BJ (cell line): ENCODE measurements at regions not wholly inside any gene's neighbourhood (a gene's known extent, or its start where the extent isn't known, plus 50 kb on each side); places are given as distances from the start of the nearest gene placed in this dataset.

ENCODE experiments used
- CTCF ChIA-PET: fragments of 350-600 bp; formaldehyde crosslinking; extraction: SDS; loops from one replicate; lab custom pipeline; 2021; ENCODE audit warnings: antibody characterized with exemption, inconsistent platforms; lab: Yijun Ruan, JAX
- POLR2A ChIA-PET: fragments of 300-600 bp; sonication (Branson Sonifier 250); formaldehyde crosslinking; extraction: SDS; loops from one replicate; lab custom pipeline; 2021; ENCODE audit warnings: antibody characterized with exemption; lab: Charles Lee
- DNase-seq: peaks from one replicate; pipeline ENCODE4 v3.0.0-alpha.2; 2011; ENCODE audit warnings: low read depth
- H3K27me3 ChIP-seq: 2 replicates; pipeline ENCODE4 v1.6.0; 2011; ENCODE audit warnings: low read length; ENCODE audit not compliant: control insufficient read depth, insufficient read depth
- H3K36me3 ChIP-seq: 2 replicates; pipeline ENCODE4 v1.5.1; 2011; ENCODE audit warnings: low read length; ENCODE audit not compliant: control insufficient read depth, insufficient read depth
- H3K4me3 ChIP-seq: 2 replicates; pipeline ENCODE4 v1.5.1; 2011; ENCODE audit warnings: low read depth, mild to moderate bottlenecking, control low read depth, low read length
- TF ChIP-seq, protein P1 (sequence below): IDR thresholded peaks from 2 replicates; pipeline ENCODE4 v1.5.1; 2011; ENCODE audit warnings: low read depth, mild to moderate bottlenecking, control low read depth, inconsistent platforms, low read length, moderate library complexity; ENCODE audit not compliant: insufficient read depth

GRCh38 chr22:26901198-26901816, 243.9 kb downstream of the MIAT start:
- CTCF ChIA-PET, result no interaction called here
- TF ChIP-seq, protein P1, sequence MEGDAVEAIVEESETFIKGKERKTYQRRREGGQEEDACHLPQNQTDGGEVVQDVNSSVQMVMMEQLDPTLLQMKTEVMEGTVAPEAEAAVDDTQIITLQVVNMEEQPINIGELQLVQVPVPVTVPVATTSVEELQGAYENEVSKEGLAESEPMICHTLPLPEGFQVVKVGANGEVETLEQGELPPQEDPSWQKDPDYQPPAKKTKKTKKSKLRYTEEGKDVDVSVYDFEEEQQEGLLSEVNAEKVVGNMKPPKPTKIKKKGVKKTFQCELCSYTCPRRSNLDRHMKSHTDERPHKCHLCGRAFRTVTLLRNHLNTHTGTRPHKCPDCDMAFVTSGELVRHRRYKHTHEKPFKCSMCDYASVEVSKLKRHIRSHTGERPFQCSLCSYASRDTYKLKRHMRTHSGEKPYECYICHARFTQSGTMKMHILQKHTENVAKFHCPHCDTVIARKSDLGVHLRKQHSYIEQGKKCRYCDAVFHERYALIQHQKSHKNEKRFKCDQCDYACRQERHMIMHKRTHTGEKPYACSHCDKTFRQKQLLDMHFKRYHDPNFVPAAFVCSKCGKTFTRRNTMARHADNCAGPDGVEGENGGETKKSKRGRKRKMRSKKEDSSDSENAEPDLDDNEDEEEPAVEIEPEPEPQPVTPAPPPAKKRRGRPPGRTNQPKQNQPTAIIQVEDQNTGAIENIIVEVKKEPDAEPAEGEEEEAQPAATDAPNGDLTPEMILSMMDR, result no peak
- Histone ChIP-seq H3K27me3 (peaks cover 6% of the 10 kb centered on the region), H3K36me3 (no peaks in the 10 kb centered on the region), H3K4me3 (no peak overlapping the region)
- no peak for DNase-seq
- POLR2A ChIA-PET, result no interaction called here

GRCh38 chr22:26902401-26903029, 245.1 kb downstream of the MIAT start:
- H3K27me3 ChIP-seq, result peaks cover 6% of the 10 kb centered on the region
- no peak for DNase-seq
- POLR2A ChIA-PET, result no interaction called here
- no peak overlapping the region for H3K4me3 ChIP-seq
- CTCF ChIA-PET, result interaction anchor here (0.5 kb wide), 1 partner anchor 197 kb away, joined by 3 read pairs; no protein-coding TSS in a partner anchor
- TF ChIP-seq, protein P1, result no peak
- H3K36me3 ChIP-seq, result no peaks in the 10 kb centered on the region

DNA sequence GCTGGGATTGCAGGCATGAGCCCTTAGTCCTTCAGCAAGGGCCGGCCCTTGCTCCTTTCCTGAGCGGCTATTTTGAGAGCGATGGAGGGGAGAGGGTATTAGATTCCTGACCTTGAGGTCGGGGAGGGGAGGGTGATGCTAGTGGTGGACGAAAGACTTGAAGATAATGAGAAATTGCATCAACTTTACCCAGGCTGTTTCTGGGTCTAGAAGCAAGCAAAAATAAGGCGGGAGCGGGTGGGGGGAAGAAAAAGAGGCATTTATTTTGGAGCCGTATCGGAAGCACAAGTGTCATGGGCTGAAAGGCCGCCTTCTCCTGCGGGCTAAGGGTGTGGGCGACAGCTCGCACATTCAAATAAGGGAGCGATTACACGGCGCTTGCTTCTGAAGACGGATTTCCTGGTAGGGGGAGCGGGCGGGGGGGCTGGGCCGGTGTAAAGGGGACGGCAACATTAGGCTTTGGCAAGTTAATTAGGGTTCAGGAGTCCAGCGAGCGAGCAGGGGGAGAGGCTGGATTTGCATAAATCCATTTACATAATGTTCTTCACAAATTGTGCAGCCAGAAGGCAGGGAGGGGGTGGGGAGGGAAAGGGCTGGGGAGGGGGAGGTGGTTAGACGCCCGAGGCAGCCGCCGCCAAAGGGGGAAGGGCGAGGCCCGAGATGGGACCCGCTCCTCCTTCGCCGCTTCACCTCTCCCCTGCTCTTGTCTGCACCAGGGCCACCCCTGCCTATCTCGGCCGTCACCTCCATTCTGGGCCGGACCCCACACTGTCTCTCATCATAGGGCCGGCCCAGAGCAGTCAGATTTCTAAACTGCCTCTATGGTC, 245.9 kb downstream of the MIAT start:
- TF ChIP-seq, protein P1, result no peak
- Histone ChIP-seq H3K4me3 (no peak overlapping the region), H3K27me3 (peaks cover 6% of the 10 kb centered on the region), H3K36me3 (no peaks in the 10 kb centered on the region)
- ChIA-PET CTCF (no interaction called here), POLR2A (no interaction called here)
- DNase-seq, result no peak

- H3K4me3 ChIP-seq, result no peak overlapping the region
- H3K27me3 ChIP-seq, result peaks cover 6% of the 10 kb centered on the region
- ChIA-PET CTCF (no interaction called here), POLR2A (no interaction called here)
- no peak for DNase-seq
- no peaks in the 10 kb centered on the region for H3K36me3 ChIP-seq
- TF ChIP-seq, protein P1, result no peak
These were observed 247.1 kb downstream of the MIAT start for GRCh38 chr22:26904483-26904882.

GRCh38 chr22:26905076-26905475, 247.7 kb downstream of the MIAT start:
- TF ChIP-seq, protein P1, result no peak
- DNase-seq, result no peak
- H3K36me3 ChIP-seq, result no peaks in the 10 kb centered on the region
- ChIA-PET POLR2A (no interaction called here), CTCF (no interaction called here)
- peaks cover 6% of the 10 kb centered on the region for H3K27me3 ChIP-seq
- no peak overlapping the region for H3K4me3 ChIP-seq
